HCT116 (cell line): ENCODE measurements at regions not wholly inside any gene's neighbourhood (a gene's known extent, or its start where the extent isn't known, plus 50 kb on each side); places are given as distances from the start of the nearest gene placed in this dataset.

Experiments used
- ATAC-seq: fragments of 200-7000 bp; cut with Tn5 transposase; 2 replicates; pipeline ENCODE4 v1.9.1; 2020; ENCODE audit warnings: mild to moderate bottlenecking, moderate library complexity
- BruUV-seq: library from RNA; stranded (reverse); fragments of 400-500 nt; replicated peaks from 2 replicates; lab custom pipeline; 2021; lab: Mats Ljungman, UMichigan
- CTCF ChIA-PET: fragments of 300-600 bp; sonication (Branson Sonifier 250); formaldehyde crosslinking; loops from one replicate; lab custom pipeline; 2021; ENCODE audit warnings: antibody characterized with exemption; lab: Charles Lee
- POLR2A ChIA-PET: fragments of 300-600, 350-600 bp; sonication (Branson Sonifier 250); formaldehyde crosslinking; loops from one replicate; lab custom pipeline; 2021; ENCODE audit warnings: antibody characterized with exemption; lab: Charles Lee
- RAD21 ChIA-PET, 2 experiments: fragments of 300-600 bp; sonication (Branson Sonifier 250); formaldehyde crosslinking; loops; one replicate each; lab custom pipeline; 2023; ENCODE audit warnings: low total read pairs in 2 of 2; ENCODE audit not compliant: uncharacterized antibody in 2 of 2, unreplicated experiment in 2 of 2, low non-redundant PET in 1 of 2; lab: Charles Lee
- DNase-seq: peaks from one replicate; pipeline ENCODE4 v3.0.0-alpha.2; 2010; ENCODE audit warnings: low read depth, low spot score
- H2AFZ ChIP-seq: fragments of 200-600 bp; shearing (Covaris generic), sonication (generic); 2 replicates; pipeline ENCODE4 v1.6.1; 2017; ENCODE audit warnings: low read depth, mixed run types, mixed read lengths, antibody characterized with exemption, low read length; ENCODE audit not compliant: poor library complexity, severe bottlenecking
- H3K27ac ChIP-seq: 2 replicates; pipeline ENCODE4 v1.5.1; 2012; ENCODE audit warnings: low read depth, low read length
- H3K27me3 ChIP-seq: fragments of 200-600 bp; sonication (generic); 2 replicates; pipeline ENCODE4 v1.6.1; 2016; ENCODE audit warnings: mixed run types, low read length, mixed read lengths; ENCODE audit not compliant: insufficient read depth
- H3K36me3 ChIP-seq, 2 experiments: fragments of 200-500 bp in 1 of 2; fragments of 200-600 bp in 1 of 2; sonication (Bioruptor generic) in 1 of 2; sonication (generic) in 1 of 2; 2 replicates each; pipeline versions ENCODE4 v1.5.1 to v1.6.1; 2014 to 2016; ENCODE audit warnings: low read length in 2 of 2, inconsistent platforms in 1 of 2, mixed read lengths in 1 of 2, mixed run types in 1 of 2; ENCODE audit not compliant: insufficient read depth in 2 of 2, control insufficient read depth in 1 of 2
- H3K4me1 ChIP-seq, 2 experiments: fragments of 200-600 bp in 1 of 2; sonication (generic) in 1 of 2; 2 replicates each; pipeline versions ENCODE4 v1.5.1 to v1.6.1; 2012 to 2017; ENCODE audit warnings: low read length in 2 of 2, inconsistent platforms in 1 of 2, mild to moderate bottlenecking in 1 of 2, mixed read lengths in 1 of 2, mixed run types in 1 of 2, moderate library complexity in 1 of 2; ENCODE audit not compliant: insufficient read depth in 2 of 2, control insufficient read depth in 1 of 2
- H3K4me2 ChIP-seq: fragments of 200-600 bp; sonication (generic); 2 replicates; pipeline ENCODE4 v1.6.1; 2017; ENCODE audit warnings: mixed run types, low read length, mixed read lengths
- H3K4me3 ChIP-seq, 2 experiments: fragments of 200-600 bp in 1 of 2; sonication (generic) in 1 of 2; replicated peaks in 1 of 2; 2 replicates each; pipeline ENCODE4 v1.5.1; 2011 to 2016; ENCODE audit warnings: low read length in 2 of 2, control low read depth in 1 of 2, low read depth in 1 of 2, mild to moderate bottlenecking in 1 of 2, mixed read lengths in 1 of 2, mixed run types in 1 of 2
- H3K79me2 ChIP-seq: fragments of 200-600 bp; sonication (generic); 2 replicates; pipeline ENCODE4 v1.6.1; 2017; ENCODE audit warnings: mild to moderate bottlenecking, mixed run types, low read length, moderate library complexity, mixed read lengths; ENCODE audit not compliant: insufficient read depth
- H3K9ac ChIP-seq: fragments of 200-600 bp; sonication (generic); 2 replicates; pipeline ENCODE4 v1.6.1; 2016; ENCODE audit warnings: low read length, mixed read lengths
- H3K9me2 ChIP-seq: fragments of 200-600 bp; sonication (generic), shearing (Covaris generic); 2 replicates; pipeline ENCODE4 v1.6.1; 2017; ENCODE audit warnings: mixed run types, mild to moderate bottlenecking, moderate library complexity; ENCODE audit not compliant: insufficient read depth
- H3K9me3 ChIP-seq, 2 experiments: fragments of 200-500 bp in 1 of 2; fragments of 200-600 bp in 1 of 2; sonication (Bioruptor generic) in 1 of 2; sonication (generic) in 1 of 2; 2 replicates each; pipeline ENCODE4 v1.6.1; 2014 to 2017; ENCODE audit warnings: low read length in 2 of 2, mixed read lengths in 2 of 2, inconsistent platforms in 1 of 2, low read depth in 1 of 2, mild to moderate bottlenecking in 1 of 2, mixed run types in 1 of 2, moderate library complexity in 1 of 2; ENCODE audit not compliant: control insufficient read depth in 1 of 2, insufficient read depth in 1 of 2
- H4K20me1 ChIP-seq: fragments of 200-600 bp; sonication (generic), shearing (Covaris generic); 2 replicates; pipeline ENCODE4 v1.6.1; 2017; ENCODE audit warnings: mixed run types, mild to moderate bottlenecking, moderate library complexity; ENCODE audit not compliant: insufficient read depth
- CBX3 ChIP-seq: IDR thresholded peaks from 2 replicates; pipeline ENCODE4 v1.6.1; 2012; ENCODE audit warnings: low read depth
- EGR1 ChIP-seq: IDR thresholded peaks from 2 replicates; pipeline ENCODE4 v1.6.1; 2012; ENCODE audit warnings: low read depth
- ELF1 ChIP-seq: IDR thresholded peaks from 2 replicates; pipeline ENCODE4 v1.6.1; 2012; ENCODE audit warnings: low read depth, borderline replicate concordance
- EZH2 ChIP-seq: fragments of 200-600 bp; sonication (generic); IDR thresholded peaks from 2 replicates; pipeline ENCODE4 v1.6.1; 2017; ENCODE audit warnings: antibody characterized with exemption, mixed run types
- EZH2phosphoT487 ChIP-seq: fragments of 200-600 bp; IDR thresholded peaks from 2 replicates; pipeline ENCODE4 v1.6.1; 2018; ENCODE audit warnings: antibody characterized with exemption, borderline replicate concordance
- FOSL1 ChIP-seq: IDR thresholded peaks from 2 replicates; pipeline ENCODE4 v1.6.1; 2012; ENCODE audit warnings: low read depth
- JUND ChIP-seq: IDR thresholded peaks from 2 replicates; pipeline ENCODE4 v1.6.1; 2012
- POLR2A ChIP-seq: IDR thresholded peaks from 2 replicates; pipeline ENCODE4 v1.7.0; 2011; ENCODE audit warnings: borderline replicate concordance; ENCODE audit not compliant: insufficient read depth, insufficient read length; ENCODE audit errors: extremely low read depth
- POLR2AphosphoS5 ChIP-seq: IDR thresholded peaks from 2 replicates; pipeline ENCODE4 v1.6.1; 2011; ENCODE audit warnings: mild to moderate bottlenecking, low read depth, low read length, moderate library complexity
- RAD21 ChIP-seq: IDR thresholded peaks from 2 replicates; pipeline ENCODE4 v1.6.1; 2012; ENCODE audit warnings: low read depth, mild to moderate bottlenecking
- SIN3A ChIP-seq: IDR thresholded peaks from 2 replicates; pipeline ENCODE4 v1.6.1; 2012; ENCODE audit warnings: low read depth
- SP1 ChIP-seq: IDR thresholded peaks from 2 replicates; pipeline ENCODE4 v1.6.1; 2012; ENCODE audit warnings: low read depth
- SRF ChIP-seq: IDR thresholded peaks from 2 replicates; pipeline ENCODE4 v1.6.1; 2012; ENCODE audit warnings: low read depth
- YY1 ChIP-seq: IDR thresholded peaks from 2 replicates; pipeline ENCODE4 v1.6.1; 2011; ENCODE audit warnings: low read length, low read depth, moderate library complexity, mild to moderate bottlenecking; ENCODE audit not compliant: insufficient replicate concordance; ENCODE audit errors: extremely low read depth
- ZNF274 ChIP-seq: fragments of 200-500 bp; sonication (Bioruptor generic); IDR thresholded peaks from 2 replicates; pipeline ENCODE4 v1.6.1; 2014; ENCODE audit warnings: mild to moderate bottlenecking, low read depth, low read length, inconsistent platforms
- intact Hi-C: fragments of 100-400 bp; cut with micrococcal nuclease; formaldehyde crosslinking; loops from 2 replicates; pipeline ENCODE4 v1.10.0; 2022
- TF ChIP-seq, protein P1 (sequence below): IDR thresholded peaks from 2 replicates; pipeline ENCODE4 v1.6.1; 2011; ENCODE audit warnings: mild to moderate bottlenecking, low read length, moderate library complexity; ENCODE audit not compliant: insufficient replicate concordance; ENCODE audit errors: extremely low read depth
- TF ChIP-seq, protein P2 (sequence below): IDR thresholded peaks from 2 replicates; pipeline ENCODE4 v1.6.1; 2012; ENCODE audit warnings: low read depth
- TF ChIP-seq, protein P3 (sequence below): IDR thresholded peaks from 2 replicates; pipeline ENCODE4 v1.6.1; 2012
- TF ChIP-seq, protein P4 (sequence below), 3 experiments: fragments of 200-600 bp in 1 of 3; sonication (generic) in 1 of 3; IDR thresholded peaks in 2 of 3; conservative IDR thresholded peaks in 1 of 3; 2 replicates each; pipeline ENCODE4 v1.5.1; 2012 to 2017; ENCODE audit warnings: low read depth in 2 of 3, low read length in 2 of 3, antibody characterized with exemption in 1 of 3, borderline replicate concordance in 1 of 3, control low read depth in 1 of 3, mild to moderate bottlenecking in 1 of 3, mixed read lengths in 1 of 3, mixed run types in 1 of 3, moderate library complexity in 1 of 3; ENCODE audit not compliant: insufficient read depth in 1 of 3

DNA sequence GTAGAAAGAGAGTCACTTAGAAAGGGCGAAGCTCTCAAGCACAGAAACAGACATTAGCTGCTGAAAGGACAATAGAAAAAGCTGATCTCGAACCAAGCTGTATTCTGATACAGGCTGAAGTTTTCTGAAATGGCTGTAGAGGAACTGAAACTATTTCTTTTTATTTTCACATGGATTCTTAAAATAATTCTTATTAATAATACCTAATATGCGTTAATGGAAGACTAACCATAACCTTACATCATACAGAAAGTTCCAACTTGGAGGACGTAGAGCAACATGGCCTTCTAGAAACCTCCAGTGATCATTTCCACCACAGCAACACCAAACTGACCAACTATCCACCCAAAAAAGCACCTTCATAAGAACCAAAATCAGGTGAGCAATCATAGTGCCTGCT, 52.8 kb upstream of the ACADM start:
- DNase-seq (no peak), ATAC-seq (no peak)
- H3K4me2 ChIP-seq = no peak overlapping the region
- TF ChIP-seq CBX3 (no peak), ELF1 (no peak), POLR2A (no peak), RAD21 (no peak), EGR1 (no peak), SIN3A (no peak), SP1 (no peak), SRF (no peak), EZH2 (no peak), POLR2AphosphoS5 (no peak), ZNF274 (no peak), YY1 (no peak), FOSL1 (no peak), JUND (no peak), EZH2phosphoT487 (no peak)
- TF ChIP-seq, protein P1, sequence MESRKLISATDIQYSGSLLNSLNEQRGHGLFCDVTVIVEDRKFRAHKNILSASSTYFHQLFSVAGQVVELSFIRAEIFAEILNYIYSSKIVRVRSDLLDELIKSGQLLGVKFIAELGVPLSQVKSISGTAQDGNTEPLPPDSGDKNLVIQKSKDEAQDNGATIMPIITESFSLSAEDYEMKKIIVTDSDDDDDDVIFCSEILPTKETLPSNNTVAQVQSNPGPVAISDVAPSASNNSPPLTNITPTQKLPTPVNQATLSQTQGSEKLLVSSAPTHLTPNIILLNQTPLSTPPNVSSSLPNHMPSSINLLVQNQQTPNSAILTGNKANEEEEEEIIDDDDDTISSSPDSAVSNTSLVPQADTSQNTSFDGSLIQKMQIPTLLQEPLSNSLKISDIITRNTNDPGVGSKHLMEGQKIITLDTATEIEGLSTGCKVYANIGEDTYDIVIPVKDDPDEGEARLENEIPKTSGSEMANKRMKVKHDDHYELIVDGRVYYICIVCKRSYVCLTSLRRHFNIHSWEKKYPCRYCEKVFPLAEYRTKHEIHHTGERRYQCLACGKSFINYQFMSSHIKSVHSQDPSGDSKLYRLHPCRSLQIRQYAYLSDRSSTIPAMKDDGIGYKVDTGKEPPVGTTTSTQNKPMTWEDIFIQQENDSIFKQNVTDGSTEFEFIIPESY = no peak
- TF ChIP-seq, protein P2, sequence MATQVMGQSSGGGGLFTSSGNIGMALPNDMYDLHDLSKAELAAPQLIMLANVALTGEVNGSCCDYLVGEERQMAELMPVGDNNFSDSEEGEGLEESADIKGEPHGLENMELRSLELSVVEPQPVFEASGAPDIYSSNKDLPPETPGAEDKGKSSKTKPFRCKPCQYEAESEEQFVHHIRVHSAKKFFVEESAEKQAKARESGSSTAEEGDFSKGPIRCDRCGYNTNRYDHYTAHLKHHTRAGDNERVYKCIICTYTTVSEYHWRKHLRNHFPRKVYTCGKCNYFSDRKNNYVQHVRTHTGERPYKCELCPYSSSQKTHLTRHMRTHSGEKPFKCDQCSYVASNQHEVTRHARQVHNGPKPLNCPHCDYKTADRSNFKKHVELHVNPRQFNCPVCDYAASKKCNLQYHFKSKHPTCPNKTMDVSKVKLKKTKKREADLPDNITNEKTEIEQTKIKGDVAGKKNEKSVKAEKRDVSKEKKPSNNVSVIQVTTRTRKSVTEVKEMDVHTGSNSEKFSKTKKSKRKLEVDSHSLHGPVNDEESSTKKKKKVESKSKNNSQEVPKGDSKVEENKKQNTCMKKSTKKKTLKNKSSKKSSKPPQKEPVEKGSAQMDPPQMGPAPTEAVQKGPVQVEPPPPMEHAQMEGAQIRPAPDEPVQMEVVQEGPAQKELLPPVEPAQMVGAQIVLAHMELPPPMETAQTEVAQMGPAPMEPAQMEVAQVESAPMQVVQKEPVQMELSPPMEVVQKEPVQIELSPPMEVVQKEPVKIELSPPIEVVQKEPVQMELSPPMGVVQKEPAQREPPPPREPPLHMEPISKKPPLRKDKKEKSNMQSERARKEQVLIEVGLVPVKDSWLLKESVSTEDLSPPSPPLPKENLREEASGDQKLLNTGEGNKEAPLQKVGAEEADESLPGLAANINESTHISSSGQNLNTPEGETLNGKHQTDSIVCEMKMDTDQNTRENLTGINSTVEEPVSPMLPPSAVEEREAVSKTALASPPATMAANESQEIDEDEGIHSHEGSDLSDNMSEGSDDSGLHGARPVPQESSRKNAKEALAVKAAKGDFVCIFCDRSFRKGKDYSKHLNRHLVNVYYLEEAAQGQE = no peak
- TF ChIP-seq, protein P3, sequence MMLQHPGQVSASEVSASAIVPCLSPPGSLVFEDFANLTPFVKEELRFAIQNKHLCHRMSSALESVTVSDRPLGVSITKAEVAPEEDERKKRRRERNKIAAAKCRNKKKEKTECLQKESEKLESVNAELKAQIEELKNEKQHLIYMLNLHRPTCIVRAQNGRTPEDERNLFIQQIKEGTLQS = no peak
- TF ChIP-seq, protein P4, sequence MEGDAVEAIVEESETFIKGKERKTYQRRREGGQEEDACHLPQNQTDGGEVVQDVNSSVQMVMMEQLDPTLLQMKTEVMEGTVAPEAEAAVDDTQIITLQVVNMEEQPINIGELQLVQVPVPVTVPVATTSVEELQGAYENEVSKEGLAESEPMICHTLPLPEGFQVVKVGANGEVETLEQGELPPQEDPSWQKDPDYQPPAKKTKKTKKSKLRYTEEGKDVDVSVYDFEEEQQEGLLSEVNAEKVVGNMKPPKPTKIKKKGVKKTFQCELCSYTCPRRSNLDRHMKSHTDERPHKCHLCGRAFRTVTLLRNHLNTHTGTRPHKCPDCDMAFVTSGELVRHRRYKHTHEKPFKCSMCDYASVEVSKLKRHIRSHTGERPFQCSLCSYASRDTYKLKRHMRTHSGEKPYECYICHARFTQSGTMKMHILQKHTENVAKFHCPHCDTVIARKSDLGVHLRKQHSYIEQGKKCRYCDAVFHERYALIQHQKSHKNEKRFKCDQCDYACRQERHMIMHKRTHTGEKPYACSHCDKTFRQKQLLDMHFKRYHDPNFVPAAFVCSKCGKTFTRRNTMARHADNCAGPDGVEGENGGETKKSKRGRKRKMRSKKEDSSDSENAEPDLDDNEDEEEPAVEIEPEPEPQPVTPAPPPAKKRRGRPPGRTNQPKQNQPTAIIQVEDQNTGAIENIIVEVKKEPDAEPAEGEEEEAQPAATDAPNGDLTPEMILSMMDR (IDR thresholded peaks at IDR 0.05 in 2 of 3, conservative IDR thresholded peaks at IDR 0.05 in 1 of 3; ENCODE audit: borderline replicate concordance in 1 of 3, insufficient read depth in 1 of 3, low read depth in 2 of 3, low read length in 2 of 3) = no peak
- CTCF ChIA-PET = no interaction called here
- no peaks in the 10 kb centered on the region for H3K36me3 ChIP-seq
- H3K9ac ChIP-seq = no peak overlapping the region
- no TSS peak for BruUV-seq
- H3K9me3 ChIP-seq = no peaks in the 10 kb centered on the region
- H4K20me1 ChIP-seq = no peaks in the 10 kb centered on the region
- intact Hi-C loops = loop anchor here (2.0 kb wide), 1 partner anchor 115 kb away; the partner anchor contains the start of gene RABGGTB
- H3K27ac ChIP-seq = no peak overlapping the region
- POLR2A ChIA-PET = no interaction called here
- RAD21 ChIA-PET = no interaction called here
- no peaks in the 10 kb centered on the region for H3K9me2 ChIP-seq
- H2AFZ ChIP-seq = peak overlapping the region; percentile 62
- peaks cover 9 to 18% of the 10 kb centered on the region in 2 experiments for H3K4me1 ChIP-seq
- H3K4me3 ChIP-seq = no peak overlapping the region
- H3K79me2 ChIP-seq = no peaks in the 10 kb centered on the region
- no peaks in the 10 kb centered on the region for H3K27me3 ChIP-seq
